Tibial artery (tissue), 4 donors: ENCODE measurements at regions not wholly inside any gene's neighbourhood (a gene's known extent, or its start where the extent isn't known, plus 50 kb on each side); places are given as distances from the start of the nearest gene placed in this dataset.

ENCODE experiments used
- DNase-seq, 2 donors: peaks; one replicate each; pipeline ENCODE4 v3.0.0-alpha.2; 2019
- H3K27ac ChIP-seq, 2 donors: fragments of 200-600 bp; sonication (generic) in 1 of 2; 1 replicate in 1 of 2; 2 replicates in 1 of 2; pipeline ENCODE4 v1.5.1; 2018 to 2019; ENCODE audit warnings: mild to moderate bottlenecking in 1 of 2
- H3K27me3 ChIP-seq, 2 donors: fragments of 200-600 bp; sonication (generic) in 1 of 2; one replicate each; pipeline versions ENCODE4 v1.5.1 to v1.6.0; 2016 to 2019
- H3K36me3 ChIP-seq, 3 donors: fragments of 200-600 bp; sonication (generic) in 2 of 3; one replicate each; pipeline ENCODE4 v1.5.1; 2016 to 2019; ENCODE audit warnings: mild to moderate bottlenecking in 2 of 3
- H3K4me1 ChIP-seq, 4 donors: fragments of 200-600 bp; sonication (generic) in 2 of 4; 1 replicate in 3 of 4; 2 replicates in 1 of 4; pipeline ENCODE4 v1.5.1; 2016 to 2019
- H3K4me3 ChIP-seq, 2 donors: fragments of 200-600 bp; sonication (generic) in 1 of 2; 1 replicate in 1 of 2; 2 replicates in 1 of 2; pipeline ENCODE4 v1.5.1; 2018 to 2019; ENCODE audit warnings: mild to moderate bottlenecking in 2 of 2
- H3K9me3 ChIP-seq, 3 donors: fragments of 200-600 bp; sonication (generic) in 1 of 3; one replicate each; pipeline ENCODE4 v1.5.1; 2016 to 2019
- CTCF ChIP-seq, 2 experiments: fragments of 200-600 bp in 1 of 2; fragments of 450-650 bp in 1 of 2; IDR thresholded peaks; one replicate each; pipeline ENCODE4 v1.5.1; 2017 to 2019; ENCODE audit warnings: antibody characterized with exemption in 2 of 2, mild to moderate bottlenecking in 1 of 2, moderate library complexity in 1 of 2
- intact Hi-C: fragments of 100-400 bp; cut with DNase I; formaldehyde crosslinking; loops from one replicate; pipeline ENCODE4 v1.15.0; 2023; ENCODE audit warnings: low total_unique reads

GRCh38 chr1:244209955-244210354 is 158.9 kb downstream of the ZBTB18 start:
- intact Hi-C loops, result no loop called here
- no peaks in the 10 kb centered on the region for H3K36me3 ChIP-seq
- H3K9me3 ChIP-seq, result no peaks in the 10 kb centered on the region
- no peak for DNase-seq
- TF ChIP-seq CTCF (IDR thresholded peaks at IDR 0.05), result no peak
- peaks cover 0 to 17% (median 6%) of the 10 kb centered on the region in 4 donors for H3K4me1 ChIP-seq
- H3K4me3 ChIP-seq, result no peak overlapping the region
- no peaks in the 10 kb centered on the region for H3K27me3 ChIP-seq
- H3K27ac ChIP-seq, result no peak overlapping the region

GRCh38 chr1:244210884-244211558 is 159.9 kb downstream of the ZBTB18 start:
- no peak overlapping the region for H3K4me3 ChIP-seq
- peaks cover 0 to 17% (median 6%) of the 10 kb centered on the region in 4 donors for H3K4me1 ChIP-seq
- no peaks in the 10 kb centered on the region for H3K27me3 ChIP-seq
- DNase-seq, result no peak
- intact Hi-C loops, result no loop called here
- H3K9me3 ChIP-seq, result no peaks in the 10 kb centered on the region
- H3K27ac ChIP-seq, result no peak overlapping the region
- peak in 1 of 2 experiments; percentile 12 for TF ChIP-seq CTCF (IDR thresholded peaks at IDR 0.05)
- H3K36me3 ChIP-seq, result no peaks in the 10 kb centered on the region

- Histone ChIP-seq H3K4me1 (peaks cover 0 to 17% (median 6%) of the 10 kb centered on the region in 4 donors), H3K9me3 (no peaks in the 10 kb centered on the region), H3K27ac (no peak overlapping the region), H3K27me3 (no peaks in the 10 kb centered on the region), H3K36me3 (no peaks in the 10 kb centered on the region), H3K4me3 (no peak overlapping the region)
- no peak for TF ChIP-seq CTCF (IDR thresholded peaks at IDR 0.05)
- peak in 1 of 2 donors; percentile 71 for DNase-seq
- intact Hi-C loops, result no loop called here
Measured at GRCh38 chr1:244211559-244211944, 160.5 kb downstream of the ZBTB18 start.

GRCh38 chr1:244212219-244212618 is 161.1 kb downstream of the ZBTB18 start:
- no peak for TF ChIP-seq CTCF (IDR thresholded peaks at IDR 0.05)
- Histone ChIP-seq H3K36me3 (no peaks in the 10 kb centered on the region), H3K27ac (no peak overlapping the region), H3K4me1 (peaks cover 0 to 17% (median 6%) of the 10 kb centered on the region in 4 donors), H3K4me3 (no peak overlapping the region), H3K27me3 (no peaks in the 10 kb centered on the region), H3K9me3 (no peaks in the 10 kb centered on the region)
- DNase-seq, result no peak
- intact Hi-C loops, result no loop called here

GRCh38 chr1:244212797-244213475 is 161.9 kb downstream of the ZBTB18 start:
- Histone ChIP-seq H3K27me3 (no peaks in the 10 kb centered on the region), H3K36me3 (no peaks in the 10 kb centered on the region), H3K4me1 (peaks cover 0 to 17% (median 6%) of the 10 kb centered on the region in 4 donors), H3K4me3 (no peak overlapping the region), H3K27ac (no peak overlapping the region), H3K9me3 (no peaks in the 10 kb centered on the region)
- DNase-seq, result no peak
- TF ChIP-seq CTCF (IDR thresholded peaks at IDR 0.05), result no peak
- intact Hi-C loops, result no loop called here
